ENCODE measurements at regions not wholly inside any gene's neighbourhood (a gene's known extent, or its start where the extent isn't known, plus 50 kb on each side); places are given as distances from the start of the nearest gene placed in this dataset.
A peak's percentile ranks its signal among the peaks of the same experiment; 100 is the strongest.

GRCh38 chr1:19547814-19548213 is 62.5 kb upstream of the CAPZB start:
- Mint-ChIP-seq H3K9me3 (peaks cover 4 to 15% (median 13%) of the 10 kb centered on the region in 3 donors), H3K4me1 (peaks cover 0 to 15% (median 6%) of the 10 kb centered on the region in 3 donors), H3K27ac (peak overlapping the region; percentile 13 to 25), H3K27me3 (peaks cover 0 to 16% of the 10 kb centered on the region in 2 donors), H3K36me3 (peaks cover 10% of the 10 kb centered on the region), H3K4me3 (no peak overlapping the region)
- Histone ChIP-seq H3K4me3 (ENCODE audit: control insufficient read depth in 1 of 2, extremely low read depth in 1 of 2, low read length in 1 of 2) (no peak overlapping the region), H3K9me3 (no peaks in the 10 kb centered on the region), H3K27ac (ENCODE audit: low read length) (no peak overlapping the region), H3K36me3 (ENCODE audit: control insufficient read depth in 2 of 2, extremely low read depth in 1 of 2, insufficient read depth in 1 of 2, low read length in 1 of 2) (no peaks in the 10 kb centered on the region), H3K27me3 (replicated peaks in 1 of 2; ENCODE audit: control insufficient read depth in 2 of 2, extremely low read depth in 1 of 2, insufficient read depth in 2 of 2, low read length in 1 of 2) (no peaks in the 10 kb centered on the region), H3K4me1 (ENCODE audit: control insufficient read depth in 1 of 2, extremely low read depth in 1 of 2, insufficient read depth in 2 of 2, low read length in 2 of 2) (no peaks in the 10 kb centered on the region)
- ChIA-PET POLR2A (no interaction called here), CTCF (no interaction called here)
- WGBS (ENCODE audit: insufficient coverage) = no CpG with 5 or more reads among the region's 1 CpG
- ATAC-seq (replicated peaks in 1 of 4) (peak in 1 of 4 experiments; percentile 35), DNase-seq (no peak)

GRCh38 chr1:19536519-19536918 is 51.2 kb upstream of the CAPZB start:
- H3K4me1 ChIP-seq (ENCODE audit: control insufficient read depth in 1 of 2, extremely low read depth in 1 of 2, insufficient read depth in 2 of 2, low read length in 2 of 2) = no peaks in the 10 kb centered on the region
- no peak for ATAC-seq (replicated peaks in 1 of 4)
- H3K36me3 ChIP-seq (ENCODE audit: control insufficient read depth in 2 of 2, extremely low read depth in 1 of 2, insufficient read depth in 1 of 2, low read length in 1 of 2) = no peaks in the 10 kb centered on the region
- H3K9me3 Mint-ChIP-seq = peaks cover 0 to 5% (median 5%) of the 10 kb centered on the region in 3 donors
- peaks cover 5 to 11% (median 8%) of the 10 kb centered on the region in 3 donors for H3K4me1 Mint-ChIP-seq
- no peak for DNase-seq
- H3K4me3 ChIP-seq (ENCODE audit: control insufficient read depth in 1 of 2, extremely low read depth in 1 of 2, low read length in 1 of 2) = no peak overlapping the region
- WGBS (ENCODE audit: insufficient coverage) = no CpG with 5 or more reads among the region's 6 CpGs
- H3K27me3 Mint-ChIP-seq = no peaks in the 10 kb centered on the region
- no peaks in the 10 kb centered on the region for H3K27me3 ChIP-seq (replicated peaks in 1 of 2; ENCODE audit: control insufficient read depth in 2 of 2, extremely low read depth in 1 of 2, insufficient read depth in 2 of 2, low read length in 1 of 2)
- POLR2A ChIA-PET = interaction anchor here in 1 of 2 donors (0.6 kb wide), 1 partner anchor 45 kb away, joined by 4 read pairs; no protein-coding TSS in a partner anchor
- no peak overlapping the region for H3K4me3 Mint-ChIP-seq
- H3K27ac Mint-ChIP-seq = no peak overlapping the region
- no peak overlapping the region for H3K27ac ChIP-seq (ENCODE audit: low read length)
- peaks cover 4% of the 10 kb centered on the region for H3K36me3 Mint-ChIP-seq
- H3K9me3 ChIP-seq = no peaks in the 10 kb centered on the region
- CTCF ChIA-PET = interaction anchor here in 1 of 2 donors (0.7 kb wide), 1 partner anchor 38 kb away, joined by 3 read pairs; no protein-coding TSS in a partner anchor

GRCh38 chr1:19535214-19535613 is 49.9 kb upstream of the CAPZB start:
- POLR2A ChIA-PET = interaction anchor here in 1 of 2 donors (0.6 kb wide), 1 partner anchor 88 kb away, joined by 7 read pairs; no protein-coding TSS in a partner anchor
- no peak overlapping the region for H3K27ac Mint-ChIP-seq
- H3K27me3 Mint-ChIP-seq = no peaks in the 10 kb centered on the region
- Histone ChIP-seq H3K9me3 (no peaks in the 10 kb centered on the region), H3K4me3 (ENCODE audit: control insufficient read depth in 1 of 2, extremely low read depth in 1 of 2, low read length in 1 of 2) (no peak overlapping the region), H3K4me1 (ENCODE audit: control insufficient read depth in 1 of 2, extremely low read depth in 1 of 2, insufficient read depth in 2 of 2, low read length in 2 of 2) (no peaks in the 10 kb centered on the region), H3K36me3 (ENCODE audit: control insufficient read depth in 2 of 2, extremely low read depth in 1 of 2, insufficient read depth in 1 of 2, low read length in 1 of 2) (no peaks in the 10 kb centered on the region), H3K27ac (ENCODE audit: low read length) (no peak overlapping the region), H3K27me3 (replicated peaks in 1 of 2; ENCODE audit: control insufficient read depth in 2 of 2, extremely low read depth in 1 of 2, insufficient read depth in 2 of 2, low read length in 1 of 2) (no peaks in the 10 kb centered on the region)
- H3K4me3 Mint-ChIP-seq = no peak overlapping the region
- H3K4me1 Mint-ChIP-seq = peaks cover 5 to 11% (median 8%) of the 10 kb centered on the region in 3 donors
- H3K9me3 Mint-ChIP-seq = peaks cover 0 to 8% (median 5%) of the 10 kb centered on the region in 3 donors
- DNase-seq (no peak), ATAC-seq (replicated peaks in 1 of 4) (no peak)
- CTCF ChIA-PET = interaction anchor here in 1 of 2 donors (0.6 kb wide), 1 partner anchor 262 kb away, joined by 5 read pairs; no protein-coding TSS in a partner anchor
- peaks cover 4% of the 10 kb centered on the region for H3K36me3 Mint-ChIP-seq
- WGBS (ENCODE audit: insufficient coverage) = 100% methylated on average over 1 of the region's 3 CpGs
